ENCODE measurements at regions not wholly inside any gene's neighbourhood (a gene's known extent, or its start where the extent isn't known, plus 50 kb on each side); places are given as distances from the start of the nearest gene placed in this dataset.
"Not testable (repeated sequence)": the region's sequence is repeated elsewhere in the genome, so short reads cannot be mapped to it uniquely, and the experiment has no call there.

GRCh38 chr6:54564188-54564587 lies 255.9 kb downstream of the TINAG start:
- DNase-seq (ENCODE audit: low read depth), result not testable (repeated sequence)

GRCh38 chr6:54574671-54575070 lies 266.4 kb downstream of the TINAG start:
- no peak for DNase-seq (ENCODE audit: low read depth)

- DNase-seq (ENCODE audit: low read depth), result no peak
These were observed 268.3 kb upstream of the FAM83B start for GRCh38 chr6:54578261-54578660.

GRCh38 chr6:54579011-54579410 lies 267.6 kb upstream of the FAM83B start:
- DNase-seq (ENCODE audit: low read depth), result no peak

- no peak for DNase-seq (ENCODE audit: low read depth)
These were observed 260.3 kb upstream of the FAM83B start for GRCh38 chr6:54586251-54586650.

- no peak for DNase-seq (ENCODE audit: low read depth)
These were observed 259.3 kb upstream of the FAM83B start for GRCh38 chr6:54587277-54587676.

- DNase-seq (ENCODE audit: low read depth), result no peak
These were observed 258.4 kb upstream of the FAM83B start for GRCh38 chr6:54588176-54588575.

GRCh38 chr6:54595844-54596243 lies 250.7 kb upstream of the FAM83B start:
- no peak for DNase-seq (ENCODE audit: low read depth)

GRCh38 chr6:54598787-54599313 lies 247.7 kb upstream of the FAM83B start:
- DNase-seq (ENCODE audit: low read depth), result no peak

- DNase-seq (ENCODE audit: low read depth), result no peak
These were observed 244.8 kb upstream of the FAM83B start for GRCh38 chr6:54601600-54602300.

- no peak for DNase-seq (ENCODE audit: low read depth)
These were observed 244.0 kb upstream of the FAM83B start for GRCh38 chr6:54602591-54602990.

- DNase-seq (ENCODE audit: low read depth), result no peak
These were observed 236.6 kb upstream of the FAM83B start for GRCh38 chr6:54609981-54610380.

GRCh38 chr6:54613596-54613995 lies 233.0 kb upstream of the FAM83B start:
- no peak for DNase-seq (ENCODE audit: low read depth)

GRCh38 chr6:54614499-54615195 lies 231.9 kb upstream of the FAM83B start:
- no peak for DNase-seq (ENCODE audit: low read depth)

GRCh38 chr6:54617730-54618129 lies 228.8 kb upstream of the FAM83B start:
- DNase-seq (ENCODE audit: low read depth), result no peak

- DNase-seq (ENCODE audit: low read depth), result no peak
These were observed 228.0 kb upstream of the FAM83B start for GRCh38 chr6:54618572-54618971.

GRCh38 chr6:54619102-54619501 lies 227.5 kb upstream of the FAM83B start:
- DNase-seq (ENCODE audit: low read depth), result no peak

GRCh38 chr6:54621285-54621684 lies 225.3 kb upstream of the FAM83B start:
- DNase-seq (ENCODE audit: low read depth), result no peak

- DNase-seq (ENCODE audit: low read depth), result no peak
These were observed 222.4 kb upstream of the FAM83B start for GRCh38 chr6:54624216-54624615.

GRCh38 chr6:54624779-54625178 lies 221.8 kb upstream of the FAM83B start:
- DNase-seq (ENCODE audit: low read depth), result no peak

- DNase-seq (ENCODE audit: low read depth), result no peak
These were observed 217.4 kb upstream of the FAM83B start for GRCh38 chr6:54629131-54629530.

GRCh38 chr6:54632984-54633565 lies 213.5 kb upstream of the FAM83B start:
- DNase-seq (ENCODE audit: low read depth), result no peak

- no peak for DNase-seq (ENCODE audit: low read depth)
These were observed 213.0 kb upstream of the FAM83B start for GRCh38 chr6:54633601-54634000.
